IPS DF 6.9 (cell line): ENCODE measurements at regions not wholly inside any gene's neighbourhood (a gene's known extent, or its start where the extent isn't known, plus 50 kb on each side); places are given as distances from the start of the nearest gene placed in this dataset.

ENCODE experiments used
- DNase-seq: peaks from one replicate; pipeline ENCODE4 v3.0.0-alpha.2; 2013; ENCODE audit warnings: low read depth, low spot score
- H3K27ac ChIP-seq: one replicate; pipeline ENCODE4 v1.5.1; 2013; ENCODE audit warnings: low read length, control low read depth
- H3K27me3 ChIP-seq: 2 replicates; pipeline ENCODE4 v1.6.1; 2013; ENCODE audit warnings: mild to moderate bottlenecking, low read length; ENCODE audit not compliant: control insufficient read depth, insufficient read depth
- H3K36me3 ChIP-seq: 2 replicates; pipeline ENCODE4 v1.6.1; 2013; ENCODE audit warnings: low read length; ENCODE audit not compliant: control insufficient read depth, insufficient read depth
- H3K4me1 ChIP-seq: 2 replicates; pipeline ENCODE4 v1.6.1; 2013; ENCODE audit warnings: low read length; ENCODE audit not compliant: control insufficient read depth, insufficient read depth
- H3K4me3 ChIP-seq: 2 replicates; pipeline ENCODE4 v1.5.1; 2013; ENCODE audit warnings: mild to moderate bottlenecking, low read length
- H3K9me3 ChIP-seq: 2 replicates; pipeline ENCODE4 v1.6.1; 2013; ENCODE audit warnings: low read length, inconsistent platforms; ENCODE audit not compliant: control insufficient read depth, insufficient read depth
- WGBS: extraction: QIAGEN DNeasy Blood & Tissue Kit; methylation state at CpG from one replicate; pipeline ENCODE4 v1.1.7; 2013; ENCODE audit warnings: mixed read lengths, missing lambda C conversion rate; ENCODE audit not compliant: insufficient read length, insufficient coverage; 5-methylcytosine and 5-hydroxymethylcytosine counted together

- no peak overlapping the region for H3K4me3 ChIP-seq
- no peaks in the 10 kb centered on the region for H3K27me3 ChIP-seq
- no peak for DNase-seq
- no CpG with 5 or more reads among the region's 3 CpGs for WGBS
- H3K27ac ChIP-seq, result no peak overlapping the region
- no peaks in the 10 kb centered on the region; the same call in 1 of the 2 replicates for H3K9me3 ChIP-seq
- H3K36me3 ChIP-seq, result no peaks in the 10 kb centered on the region
- no peaks in the 10 kb centered on the region for H3K4me1 ChIP-seq
Measured at GRCh38 chr9:88037285-88037845, 63.0 kb upstream of the CDK20 start.

DNA sequence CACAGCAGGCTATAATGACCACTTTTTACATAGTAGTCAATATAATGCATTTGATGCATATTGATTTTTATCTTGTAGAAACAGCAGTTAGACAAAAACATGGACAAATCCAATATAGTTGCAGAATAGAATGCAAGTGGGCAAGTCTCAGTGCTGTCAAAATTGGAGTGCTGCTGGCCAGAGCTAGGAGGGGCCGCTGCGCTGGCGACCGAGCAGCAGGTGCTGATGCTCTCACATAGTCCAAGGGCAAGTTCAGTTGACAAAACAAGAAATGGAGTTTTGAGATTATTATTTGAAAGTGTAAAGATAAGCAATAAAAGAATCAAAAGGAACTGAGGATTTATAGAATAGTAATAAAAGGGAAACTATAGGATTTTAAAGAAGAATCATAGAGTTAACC lies 60.6 kb upstream of the CDK20 start:
- Histone ChIP-seq H3K27ac (no peak overlapping the region), H3K4me3 (no peak overlapping the region), H3K36me3 (no peaks in the 10 kb centered on the region), H3K4me1 (no peaks in the 10 kb centered on the region), H3K9me3 (no peaks in the 10 kb centered on the region; the same call in 1 of the 2 replicates), H3K27me3 (no peaks in the 10 kb centered on the region)
- no peak for DNase-seq
- WGBS, result no CpG with 5 or more reads among the region's 4 CpGs

GRCh38 chr9:88033359-88033702 lies 59.0 kb upstream of the CDK20 start:
- H3K4me1 ChIP-seq, result no peaks in the 10 kb centered on the region
- H3K27ac ChIP-seq, result no peak overlapping the region
- DNase-seq, result no peak
- no peaks in the 10 kb centered on the region; the same call in 1 of the 2 replicates for H3K9me3 ChIP-seq
- no peaks in the 10 kb centered on the region for H3K36me3 ChIP-seq
- H3K27me3 ChIP-seq, result no peaks in the 10 kb centered on the region
- 100% methylated on average over 1 of the region's 3 CpGs for WGBS
- no peak overlapping the region for H3K4me3 ChIP-seq

GRCh38 chr9:88028338-88028737 lies 54.0 kb upstream of the CDK20 start:
- H3K36me3 ChIP-seq, result no peaks in the 10 kb centered on the region
- H3K4me1 ChIP-seq, result peaks cover 6% of the 10 kb centered on the region
- WGBS, result no CpG with 5 or more reads among the region's 2 CpGs
- H3K4me3 ChIP-seq, result no peak overlapping the region
- no peaks in the 10 kb centered on the region for H3K27me3 ChIP-seq
- DNase-seq, result no peak
- H3K9me3 ChIP-seq, result no peaks in the 10 kb centered on the region
- no peak overlapping the region for H3K27ac ChIP-seq

DNA sequence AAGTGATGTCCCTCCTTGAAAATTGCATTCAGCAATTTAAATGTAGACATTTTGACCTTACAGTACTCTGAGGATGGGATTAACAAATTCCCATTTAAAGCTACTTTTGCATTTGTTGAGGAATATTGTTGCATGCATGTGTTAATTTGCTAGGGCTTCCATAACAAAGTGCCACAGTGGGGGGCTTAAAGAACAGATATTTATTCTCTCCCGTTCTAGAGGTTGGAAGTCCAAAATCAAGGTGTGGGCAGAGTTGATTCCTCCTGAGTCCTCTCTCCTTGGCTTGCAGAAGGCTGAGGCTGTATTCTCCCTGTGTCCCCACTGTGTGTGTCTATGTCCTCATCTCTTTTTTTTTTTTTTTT lies 51.8 kb upstream of the CDK20 start:
- Histone ChIP-seq H3K27me3 (no peaks in the 10 kb centered on the region), H3K4me1 (peaks cover 6% of the 10 kb centered on the region), H3K9me3 (no peaks in the 10 kb centered on the region), H3K27ac (peak overlapping the region; percentile 53), H3K36me3 (no peaks in the 10 kb centered on the region), H3K4me3 (no peak overlapping the region)
- no peak for DNase-seq
- WGBS, result no CpG with 5 or more reads among the region's 1 CpG

- Histone ChIP-seq H3K27ac (peak overlapping the region; percentile 53), H3K36me3 (no peaks in the 10 kb centered on the region), H3K4me3 (no peak overlapping the region), H3K4me1 (peaks cover 6% of the 10 kb centered on the region), H3K27me3 (no peaks in the 10 kb centered on the region), H3K9me3 (no peaks in the 10 kb centered on the region)
- WGBS, result no CpG with 5 or more reads among the region's 8 CpGs
- DNase-seq, result no peak
Measured at GRCh38 chr9:88025411-88026117, 51.2 kb upstream of the CDK20 start.

- no peak overlapping the region for H3K4me3 ChIP-seq
Measured at GRCh38 chr9:88024896-88025295, 50.6 kb upstream of the CDK20 start.

More at GRCh38 chr9:88024896-88025295, 50.6 kb upstream of the CDK20 start:
- no peak overlapping the region for H3K27ac ChIP-seq
- WGBS, result no CpG with 5 or more reads among the region's 4 CpGs
- H3K4me1 ChIP-seq, result peaks cover 6% of the 10 kb centered on the region
- DNase-seq, result no peak
- no peaks in the 10 kb centered on the region for H3K9me3 ChIP-seq
- no peaks in the 10 kb centered on the region for H3K36me3 ChIP-seq
- no peaks in the 10 kb centered on the region for H3K27me3 ChIP-seq
